NCI-H187 treated with DMSO at 0.1 percent for 48 hours (cell line): ENCODE measurements at regions not wholly inside any gene's neighbourhood (a gene's known extent, or its start where the extent isn't known, plus 50 kb on each side); places are given as distances from the start of the nearest gene placed in this dataset.

Source experiments
- DNase-seq: peaks from one replicate; lab custom pipeline; 2025; lab: John Stamatoyannopoulos, UW

- no peak for DNase-seq
Observed at GRCh38 chr13:29955137-29955650, 104.8 kb upstream of the UBL3 start.

DNA sequence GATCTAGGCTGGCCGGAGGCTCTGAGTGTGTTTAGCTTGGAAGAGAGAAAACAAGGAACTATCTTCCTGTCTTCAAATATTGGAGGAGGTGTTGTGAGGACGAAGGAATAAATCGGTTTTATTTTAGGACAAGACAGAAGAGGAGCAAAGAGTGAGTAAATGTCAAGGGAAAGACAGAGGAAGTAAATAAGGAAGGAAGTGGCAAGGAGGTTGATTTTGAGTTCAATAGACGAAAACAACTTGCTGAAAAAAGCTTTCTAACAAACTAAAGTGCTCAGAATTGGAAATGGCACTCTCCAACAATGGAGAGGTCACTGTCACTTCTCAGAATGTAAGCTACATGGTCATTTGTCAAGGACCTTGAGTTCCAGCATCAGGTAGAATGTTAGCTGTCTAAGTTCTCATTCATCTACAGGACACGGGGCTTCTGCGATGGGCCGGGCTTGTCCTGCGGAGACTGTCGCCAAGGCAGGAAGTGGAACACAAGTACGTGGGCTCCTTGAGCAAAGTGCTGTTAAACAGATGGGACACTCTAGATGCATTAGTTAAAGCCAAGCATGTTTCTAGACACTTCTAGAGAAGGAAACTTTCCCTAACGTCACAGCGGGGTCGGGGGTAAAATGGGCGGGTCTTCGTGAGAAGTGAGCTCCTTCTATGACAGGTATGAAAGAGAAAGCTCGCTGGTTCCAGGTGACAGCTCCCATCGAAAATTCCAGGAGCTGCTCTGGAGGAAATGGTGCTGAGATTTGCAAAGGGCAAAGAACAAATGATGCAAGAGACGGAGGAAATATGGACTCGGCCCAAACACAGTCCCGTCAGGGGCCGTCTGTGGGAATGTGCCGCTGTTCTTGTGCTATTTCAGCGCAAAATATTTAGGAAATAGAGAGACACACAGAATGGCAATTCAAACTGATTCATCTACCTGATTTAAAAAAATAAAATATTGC lies 103.9 kb upstream of the UBL3 start:
- DNase-seq, result no peak

DNA sequence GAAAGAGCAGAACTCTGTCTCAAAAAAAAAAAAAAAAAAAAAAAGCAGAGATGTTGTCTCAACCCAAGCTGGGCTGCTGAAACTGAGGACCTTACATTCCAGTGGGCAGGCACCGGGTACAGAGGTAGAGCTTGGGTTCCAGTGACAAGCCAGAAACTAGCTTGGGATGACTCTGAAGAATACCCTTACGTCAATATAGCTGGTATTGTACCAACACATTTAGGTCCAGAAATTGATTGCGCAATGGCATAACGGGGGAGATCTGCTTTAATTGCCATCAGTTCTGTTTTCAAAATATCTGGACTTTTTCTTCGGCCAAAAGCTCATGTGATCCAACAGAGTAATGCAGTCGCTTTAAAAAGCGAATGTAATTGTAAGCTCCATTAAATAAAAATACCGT lies 103.1 kb upstream of the UBL3 start:
- no peak for DNase-seq

DNA sequence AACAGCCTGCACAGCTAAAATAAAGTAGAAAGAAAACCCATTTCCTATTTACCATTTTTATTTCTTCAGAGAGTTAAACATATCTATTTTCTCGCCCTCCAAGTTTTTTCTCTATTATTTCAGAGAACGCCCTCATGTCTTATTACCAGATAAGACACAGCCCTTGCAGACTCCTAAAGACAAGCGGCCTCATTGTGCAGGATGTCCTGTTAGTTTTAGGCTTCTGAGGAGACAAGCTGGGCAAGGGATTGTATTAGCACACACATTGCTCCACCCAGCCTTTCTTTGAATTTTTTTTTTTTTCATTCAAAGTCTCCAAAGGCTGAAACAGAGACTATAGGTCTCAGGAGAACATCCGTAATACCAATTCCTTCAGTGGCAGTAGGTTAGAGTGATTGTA lies 101.8 kb upstream of the UBL3 start:
- DNase-seq, result no peak

DNA sequence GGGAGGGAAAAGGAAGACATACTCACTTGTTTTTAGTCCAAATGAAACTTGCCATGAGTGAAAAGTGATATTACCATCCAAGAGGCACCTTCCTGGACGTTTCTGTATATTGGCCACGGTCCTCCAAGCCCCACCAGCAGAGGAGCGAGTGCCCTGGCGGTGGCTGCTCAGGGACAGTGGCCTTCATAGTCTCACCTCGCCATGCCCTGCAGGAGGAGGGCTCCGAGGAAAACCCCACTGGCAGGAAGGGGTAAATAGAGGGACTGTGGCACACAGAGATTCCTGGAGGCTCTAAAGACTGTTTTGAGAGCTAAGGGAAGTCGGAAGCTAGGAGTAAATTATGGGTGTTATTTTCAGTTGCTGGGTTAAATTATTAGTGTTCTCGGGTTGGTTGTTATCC lies 98.4 kb upstream of the UBL3 start:
- DNase-seq, result no peak

DNA sequence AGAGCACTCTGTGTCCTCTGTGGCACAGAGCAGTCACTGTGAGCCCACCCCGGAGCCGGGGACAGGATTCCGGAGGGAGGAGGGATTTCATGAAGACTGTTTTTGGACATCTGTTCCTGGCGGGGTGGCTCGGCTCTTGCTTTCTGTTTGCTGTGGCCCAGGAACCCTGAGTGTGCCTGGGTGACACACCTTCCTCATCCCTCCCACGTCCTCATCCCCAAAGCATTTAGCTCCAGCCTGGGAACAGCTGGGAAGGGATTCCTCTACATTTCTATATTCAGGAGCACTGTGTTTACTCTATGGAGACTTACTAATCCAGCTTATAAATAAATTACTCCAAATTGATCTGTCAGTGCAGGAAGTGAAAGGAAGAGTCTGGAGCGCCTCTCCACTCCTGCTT lies 97.8 kb upstream of the UBL3 start:
- DNase-seq, result no peak

DNA sequence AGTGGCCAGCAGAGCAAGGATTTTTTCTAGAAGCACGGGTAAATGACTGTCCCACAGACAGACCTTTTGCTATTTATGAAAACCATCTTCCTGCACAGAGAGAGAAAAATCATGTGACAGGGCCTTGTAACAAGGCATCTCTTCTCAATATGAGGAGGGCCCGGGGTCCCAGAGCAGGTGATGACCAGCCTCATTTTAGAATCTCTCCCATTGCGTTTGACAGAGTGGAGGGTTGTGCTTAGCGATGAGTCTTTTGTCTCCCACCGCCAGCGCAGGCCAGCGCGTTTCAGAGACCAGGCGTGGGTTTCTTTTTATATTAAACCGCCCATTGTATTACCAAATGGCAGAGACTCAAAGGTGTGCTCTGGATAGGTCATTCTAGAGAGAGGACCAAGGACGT lies 97.4 kb upstream of the UBL3 start:
- no peak for DNase-seq

GRCh38 chr13:29946093-29946492 lies 95.7 kb upstream of the UBL3 start:
- DNase-seq, result no peak

GRCh38 chr13:29943686-29944085 lies 93.3 kb upstream of the UBL3 start:
- no peak for DNase-seq

GRCh38 chr13:29943273-29943672 lies 92.9 kb upstream of the UBL3 start:
- no peak for DNase-seq

DNA sequence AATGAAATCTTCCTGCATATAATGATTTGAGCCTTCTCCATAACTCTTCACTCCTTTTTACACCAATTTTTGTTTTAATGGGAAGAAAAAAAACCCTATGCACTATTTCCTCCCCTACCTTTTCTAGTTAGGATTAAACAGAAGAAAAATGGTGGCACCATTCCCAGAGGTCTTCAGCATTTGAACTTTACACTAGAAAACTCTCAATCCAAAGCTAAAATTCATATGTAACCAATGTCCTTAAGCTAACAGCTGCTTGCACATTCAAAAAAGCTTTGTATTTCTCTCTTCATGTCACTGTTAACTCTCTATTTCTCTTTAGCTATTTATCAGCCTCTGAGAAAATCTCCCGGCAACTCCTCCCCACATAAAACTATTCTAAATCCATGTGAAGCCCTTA lies 90.3 kb upstream of the UBL3 start:
- no peak for DNase-seq

GRCh38 chr13:29939158-29939557 lies 88.7 kb upstream of the UBL3 start:
- DNase-seq, result no peak

- DNase-seq, result no peak
Observed at GRCh38 chr13:29937841-29938240, 87.4 kb upstream of the UBL3 start.

DNA sequence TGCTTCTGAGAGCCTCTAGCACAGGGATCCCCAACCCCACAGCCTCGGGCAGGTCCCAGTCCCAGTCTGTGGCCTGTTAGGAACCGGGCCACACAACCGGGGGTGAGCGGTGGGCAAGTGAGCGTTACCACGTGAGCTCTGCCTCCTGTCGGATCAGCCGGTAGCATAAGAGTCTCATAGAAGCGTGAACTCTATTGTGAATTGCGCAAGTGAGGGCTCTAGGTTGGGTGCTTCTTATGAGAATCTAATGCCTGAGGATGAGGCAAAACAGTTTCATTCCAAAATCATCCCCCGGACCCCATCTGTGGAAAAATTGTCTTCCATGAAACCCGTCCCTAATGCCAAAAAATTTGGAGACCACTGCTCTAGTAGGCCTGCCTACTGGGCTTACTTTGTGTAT lies 87.0 kb upstream of the UBL3 start:
- no peak for DNase-seq

DNA sequence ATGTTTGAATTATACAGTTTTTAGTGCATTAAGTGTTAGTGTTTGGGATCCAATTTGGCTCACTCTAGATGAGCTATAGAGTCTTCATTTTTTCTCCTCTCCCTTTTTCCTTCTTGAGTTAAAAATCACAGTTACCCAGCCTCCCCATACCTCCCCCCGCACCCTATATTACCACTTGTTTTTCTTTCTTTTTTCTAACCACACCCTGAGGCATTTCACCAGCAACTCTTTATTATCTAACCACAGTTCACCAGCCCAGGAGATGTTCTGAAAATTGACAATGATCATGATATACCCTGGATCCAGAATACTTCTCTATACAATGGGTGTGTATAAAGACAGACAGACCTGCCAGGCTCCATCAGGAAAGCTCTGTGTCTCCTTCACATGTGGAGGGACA lies 86.5 kb upstream of the UBL3 start:
- no peak for DNase-seq

DNA sequence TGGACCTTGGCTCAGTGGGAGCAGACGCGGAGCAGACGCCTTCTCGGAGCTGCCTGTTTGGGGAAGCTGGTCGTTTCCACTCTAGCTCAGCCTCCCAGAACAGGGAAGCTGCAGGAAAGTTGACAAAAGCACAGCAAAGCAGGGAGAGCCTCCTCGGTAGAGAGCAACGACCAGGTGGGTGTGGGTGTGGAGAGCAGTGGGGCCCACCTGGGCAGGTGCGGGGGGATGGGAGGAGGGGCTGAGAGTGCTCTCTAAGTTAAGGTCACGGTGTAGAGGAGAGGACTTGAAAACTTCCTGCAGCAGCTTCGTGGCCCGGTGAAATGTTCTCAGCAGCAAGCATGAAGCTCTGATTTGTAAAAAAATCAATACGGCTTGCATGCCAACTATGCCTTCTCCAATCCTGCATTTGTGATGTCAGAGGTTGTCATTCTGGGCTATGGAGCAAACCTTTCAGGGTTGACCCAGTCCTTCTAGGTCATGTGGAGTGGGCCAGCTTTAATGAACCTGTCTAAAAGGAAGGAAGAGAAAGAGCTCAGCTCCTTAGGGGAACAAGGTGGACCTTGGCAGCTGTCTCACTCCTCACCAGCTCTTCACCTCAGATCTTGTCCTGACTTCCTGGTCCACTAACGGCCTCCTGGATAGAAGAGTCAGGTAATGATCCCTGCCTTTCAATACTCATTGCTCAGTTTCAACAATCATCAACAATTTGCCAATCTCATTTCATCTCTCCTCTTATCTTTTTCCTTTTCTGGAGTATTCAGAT lies 85.8 kb upstream of the UBL3 start:
- DNase-seq, result no peak

DNA sequence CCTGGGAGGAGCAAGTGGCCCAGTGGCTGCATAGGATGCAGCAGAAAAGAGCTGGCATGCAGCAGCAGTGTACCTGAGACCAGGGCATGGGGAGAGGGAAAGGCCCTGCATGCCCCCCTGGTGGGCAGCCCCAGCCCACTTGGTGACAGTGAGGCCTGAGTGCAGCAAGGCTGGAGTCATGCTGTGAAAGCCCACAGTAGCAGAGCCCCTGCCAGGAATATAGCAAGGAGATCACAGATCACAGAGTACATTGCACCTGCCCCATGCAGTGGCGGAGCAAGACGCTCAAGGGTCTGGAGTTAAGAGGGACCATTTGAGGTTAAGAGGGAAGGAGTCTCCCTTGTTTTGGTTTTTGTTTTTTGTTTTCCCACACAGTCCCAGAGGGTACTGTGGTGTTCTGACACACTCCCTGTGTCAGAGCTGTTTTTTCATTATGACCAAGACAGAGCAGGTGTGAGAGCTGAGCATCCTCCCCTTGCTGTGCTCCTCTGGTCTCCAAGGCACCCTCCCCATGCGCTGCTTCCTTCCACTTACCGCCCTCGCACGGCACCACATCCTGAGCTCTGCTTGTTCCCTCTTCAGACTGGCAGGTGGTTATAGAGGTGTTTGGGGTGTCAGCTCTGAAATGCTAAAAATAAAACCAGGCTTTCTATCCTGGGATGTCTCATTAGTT lies 85.0 kb upstream of the UBL3 start:
- DNase-seq, result peak; percentile 44

DNA sequence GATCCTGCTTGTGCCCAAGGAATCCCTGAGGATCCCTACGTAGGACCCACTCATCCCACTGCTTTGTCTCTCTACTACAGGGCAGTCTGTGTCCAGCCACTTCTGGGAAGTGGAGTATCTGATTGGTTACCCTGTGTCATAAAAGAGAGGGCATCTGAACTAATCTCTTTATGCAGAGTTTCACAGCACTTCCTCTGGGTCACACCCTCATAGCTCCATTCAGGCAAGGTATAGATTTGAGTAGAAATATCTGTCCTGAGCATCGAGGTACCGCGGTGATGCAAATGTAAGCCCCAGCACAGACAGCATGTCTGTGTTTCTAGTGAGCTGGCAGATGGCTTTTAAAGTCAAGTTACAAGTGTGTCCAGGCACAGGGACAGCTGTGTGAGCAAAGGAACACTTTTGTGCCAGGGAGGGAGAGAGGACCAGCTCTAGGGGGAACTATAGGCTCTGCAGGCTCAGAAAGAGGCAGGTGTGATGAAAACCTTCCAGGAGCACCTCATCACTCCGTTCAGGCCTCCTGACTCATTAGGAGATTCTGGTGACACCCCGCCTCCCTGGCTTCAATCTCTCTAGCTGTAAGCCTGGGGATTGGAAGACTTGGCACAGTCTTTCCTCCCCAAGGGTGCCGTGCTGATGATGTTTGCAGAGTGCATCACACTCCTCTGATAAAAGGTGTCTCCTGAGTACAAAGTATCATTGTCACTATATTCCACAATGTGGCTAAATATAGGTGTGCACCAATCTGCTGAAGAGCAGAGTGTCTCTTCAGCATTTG lies 84.3 kb upstream of the UBL3 start:
- DNase-seq, result no peak

- no peak for DNase-seq
Observed at GRCh38 chr13:29933401-29933800, 83.0 kb upstream of the UBL3 start.

GRCh38 chr13:29931696-29932095 lies 81.3 kb upstream of the UBL3 start:
- no peak for DNase-seq

- DNase-seq, result no peak
Observed at GRCh38 chr13:29929062-29929847, 78.8 kb upstream of the UBL3 start.
